ENCODE measurements at regions not wholly inside any gene's neighbourhood (a gene's known extent, or its start where the extent isn't known, plus 50 kb on each side); places are given as distances from the start of the nearest gene placed in this dataset.

DNA sequence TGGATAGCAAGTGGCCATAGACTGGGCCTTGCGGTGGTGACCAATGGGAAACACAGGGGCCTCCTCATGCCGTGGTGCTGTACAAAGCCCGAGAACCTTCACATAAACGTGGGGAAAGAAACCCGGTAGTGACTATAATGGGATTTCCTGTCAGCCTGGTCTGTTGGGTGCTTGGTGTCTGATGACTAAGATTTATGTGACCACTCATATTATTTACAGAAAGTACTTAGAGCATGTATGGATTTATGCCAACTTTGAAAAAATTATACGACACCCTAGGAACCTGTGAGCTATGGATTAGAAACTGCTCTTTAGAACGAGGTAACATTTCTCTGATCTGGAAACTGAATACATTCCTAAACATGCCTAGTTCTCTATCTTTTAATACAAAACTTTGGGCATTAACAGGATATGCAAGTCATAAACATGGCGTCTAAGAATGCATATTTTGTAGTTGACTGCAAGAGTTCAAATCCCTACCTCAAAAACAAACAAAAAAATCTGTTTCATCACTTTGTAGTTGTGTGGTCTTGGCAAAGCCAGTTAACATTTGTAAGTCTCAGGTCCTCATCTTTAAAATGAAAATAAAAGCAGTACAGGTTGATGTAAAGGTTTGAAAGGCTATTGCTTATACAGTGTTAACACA lies 85.4 kb downstream of the TMEM167A start:
- no peak overlapping the region for H3K27ac Mint-ChIP-seq (ENCODE audit: unreplicated experiment)
- H3K4me1 Mint-ChIP-seq, result peaks cover 5% of the 10 kb centered on the region
- no peaks in the 10 kb centered on the region for H3K27me3 Mint-ChIP-seq (ENCODE audit: low read depth)
- no peak for DNase-seq (ENCODE audit: low read depth, low spot score)
- TF ChIP-seq, protein P1, sequence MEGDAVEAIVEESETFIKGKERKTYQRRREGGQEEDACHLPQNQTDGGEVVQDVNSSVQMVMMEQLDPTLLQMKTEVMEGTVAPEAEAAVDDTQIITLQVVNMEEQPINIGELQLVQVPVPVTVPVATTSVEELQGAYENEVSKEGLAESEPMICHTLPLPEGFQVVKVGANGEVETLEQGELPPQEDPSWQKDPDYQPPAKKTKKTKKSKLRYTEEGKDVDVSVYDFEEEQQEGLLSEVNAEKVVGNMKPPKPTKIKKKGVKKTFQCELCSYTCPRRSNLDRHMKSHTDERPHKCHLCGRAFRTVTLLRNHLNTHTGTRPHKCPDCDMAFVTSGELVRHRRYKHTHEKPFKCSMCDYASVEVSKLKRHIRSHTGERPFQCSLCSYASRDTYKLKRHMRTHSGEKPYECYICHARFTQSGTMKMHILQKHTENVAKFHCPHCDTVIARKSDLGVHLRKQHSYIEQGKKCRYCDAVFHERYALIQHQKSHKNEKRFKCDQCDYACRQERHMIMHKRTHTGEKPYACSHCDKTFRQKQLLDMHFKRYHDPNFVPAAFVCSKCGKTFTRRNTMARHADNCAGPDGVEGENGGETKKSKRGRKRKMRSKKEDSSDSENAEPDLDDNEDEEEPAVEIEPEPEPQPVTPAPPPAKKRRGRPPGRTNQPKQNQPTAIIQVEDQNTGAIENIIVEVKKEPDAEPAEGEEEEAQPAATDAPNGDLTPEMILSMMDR (conservative IDR thresholded peaks at IDR 0.05), result no peak
- no peaks in the 10 kb centered on the region for H3K36me3 Mint-ChIP-seq (ENCODE audit: low read depth)
- no peak overlapping the region for H3K4me3 Mint-ChIP-seq
- H3K9me3 Mint-ChIP-seq, result peaks cover 5% of the 10 kb centered on the region

DNA sequence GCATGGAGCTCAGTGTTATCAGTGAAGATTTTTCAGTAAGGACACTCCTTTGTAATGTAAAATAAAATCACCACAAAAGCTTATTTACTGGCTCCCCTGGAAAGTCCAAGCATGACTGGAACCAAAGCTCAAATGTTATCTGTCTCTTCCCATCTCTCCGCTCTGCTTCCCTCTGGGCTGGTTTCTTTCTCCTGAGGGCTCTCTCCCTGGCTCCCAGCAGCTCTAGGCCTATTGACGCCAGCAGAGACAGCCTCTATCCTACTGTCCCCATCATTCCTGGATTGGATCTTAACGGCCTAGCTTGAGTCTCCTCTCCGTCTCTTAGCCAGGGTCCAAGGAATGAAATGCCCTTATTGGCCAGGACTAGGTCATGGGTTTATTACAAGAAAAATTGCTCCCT lies 86.1 kb downstream of the TMEM167A start:
- Mint-ChIP-seq H3K27me3 (ENCODE audit: low read depth) (no peaks in the 10 kb centered on the region), H3K36me3 (ENCODE audit: low read depth) (no peaks in the 10 kb centered on the region), H3K4me3 (no peak overlapping the region), H3K9me3 (peaks cover 5% of the 10 kb centered on the region), H3K4me1 (peaks cover 5% of the 10 kb centered on the region), H3K27ac (ENCODE audit: unreplicated experiment) (no peak overlapping the region)
- no peak for DNase-seq (ENCODE audit: low read depth, low spot score)
- TF ChIP-seq, protein P1 (conservative IDR thresholded peaks at IDR 0.05), result no peak

DNA sequence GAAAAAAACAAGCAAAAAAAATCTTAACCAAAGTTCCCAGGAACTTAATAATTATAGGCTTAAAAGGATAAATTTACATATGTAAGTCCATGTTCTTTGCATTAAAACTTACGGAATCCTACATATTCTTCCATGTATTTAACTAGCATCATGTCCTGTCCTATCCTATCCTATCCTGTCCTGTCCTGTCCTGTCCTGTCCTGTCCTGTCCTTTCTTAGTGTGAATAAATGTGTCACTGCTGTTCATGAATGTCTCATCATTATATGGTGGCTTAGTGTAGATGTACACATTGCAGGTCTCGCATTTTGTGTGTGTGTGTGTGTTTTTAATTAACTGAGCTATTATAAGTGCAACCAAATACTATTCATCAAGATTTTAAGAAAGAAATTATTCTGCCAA lies 90.0 kb downstream of the TMEM167A start:
- no peak for DNase-seq (ENCODE audit: low read depth, low spot score)
- Mint-ChIP-seq H3K27me3 (ENCODE audit: low read depth) (no peaks in the 10 kb centered on the region), H3K4me3 (no peak overlapping the region), H3K27ac (ENCODE audit: unreplicated experiment) (no peak overlapping the region), H3K36me3 (ENCODE audit: low read depth) (no peaks in the 10 kb centered on the region), H3K9me3 (peaks cover 5% of the 10 kb centered on the region), H3K4me1 (peaks cover 13% of the 10 kb centered on the region)
- TF ChIP-seq, protein P1 (conservative IDR thresholded peaks at IDR 0.05), result no peak

DNA sequence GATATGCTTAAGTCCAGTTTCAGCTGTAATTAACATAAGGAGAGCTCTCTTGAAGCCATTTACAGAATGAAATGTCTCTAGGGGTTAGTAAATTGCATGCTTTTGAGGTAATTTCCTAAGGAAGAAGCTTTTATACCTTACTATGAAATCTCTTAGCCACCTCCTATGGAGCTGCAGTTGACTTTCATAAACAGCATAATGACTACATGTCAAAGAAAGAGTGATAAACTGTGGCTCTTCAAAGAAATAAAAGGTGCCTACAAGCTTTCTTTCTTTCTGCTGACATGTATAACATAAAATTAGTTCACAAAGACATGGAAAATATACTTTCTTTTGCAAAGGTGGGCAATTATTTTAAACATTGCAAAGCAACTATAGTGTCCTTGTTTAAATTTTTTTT lies 90.8 kb downstream of the TMEM167A start:
- Mint-ChIP-seq H3K9me3 (peaks cover 5% of the 10 kb centered on the region), H3K36me3 (ENCODE audit: low read depth) (no peaks in the 10 kb centered on the region), H3K4me1 (peaks cover 13% of the 10 kb centered on the region), H3K4me3 (no peak overlapping the region), H3K27ac (ENCODE audit: unreplicated experiment) (no peak overlapping the region), H3K27me3 (ENCODE audit: low read depth) (no peaks in the 10 kb centered on the region)
- TF ChIP-seq, protein P1 (conservative IDR thresholded peaks at IDR 0.05), result no peak
- no peak for DNase-seq (ENCODE audit: low read depth, low spot score)

DNA sequence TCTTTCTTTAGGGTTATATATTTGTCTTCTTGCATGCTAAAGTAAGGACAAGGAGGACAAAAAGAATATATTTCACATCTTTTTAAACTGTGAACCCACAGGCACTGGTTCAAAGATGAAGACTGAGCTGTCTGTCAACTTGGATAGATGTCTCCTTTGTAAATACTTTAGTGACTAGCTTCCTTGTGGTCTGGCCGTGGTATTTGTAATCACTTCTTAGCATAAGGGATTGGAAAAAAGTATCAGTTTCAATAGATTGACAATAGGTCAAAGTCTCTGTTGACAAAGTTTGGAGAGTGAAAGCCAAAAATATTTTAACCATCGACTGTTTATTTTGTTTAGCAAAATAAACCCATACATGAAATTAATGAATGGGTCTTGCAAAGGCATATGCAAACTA lies 91.4 kb downstream of the TMEM167A start:
- Mint-ChIP-seq H3K9me3 (peaks cover 5% of the 10 kb centered on the region), H3K4me1 (peaks cover 13% of the 10 kb centered on the region), H3K27me3 (ENCODE audit: low read depth) (no peaks in the 10 kb centered on the region), H3K36me3 (ENCODE audit: low read depth) (no peaks in the 10 kb centered on the region), H3K4me3 (no peak overlapping the region), H3K27ac (ENCODE audit: unreplicated experiment) (no peak overlapping the region)
- DNase-seq (ENCODE audit: low read depth, low spot score), result no peak
- TF ChIP-seq, protein P1 (conservative IDR thresholded peaks at IDR 0.05), result no peak

Data from neural crest cell (in vitro differentiated cells).